C4-2B (cell line): ENCODE measurements at regions not wholly inside any gene's neighbourhood (a gene's known extent, or its start where the extent isn't known, plus 50 kb on each side); places are given as distances from the start of the nearest gene placed in this dataset.

Experiments used
- ZFX ChIP-seq: fragments of 450-650 bp; IDR thresholded peaks from 2 replicates; pipeline ENCODE4 v1.6.1; 2017
- TF ChIP-seq, protein P1 (sequence below): fragments of 450-650 bp; conservative IDR thresholded peaks from 2 replicates; pipeline ENCODE4 v1.5.1; 2017; ENCODE audit warnings: mild to moderate bottlenecking

DNA sequence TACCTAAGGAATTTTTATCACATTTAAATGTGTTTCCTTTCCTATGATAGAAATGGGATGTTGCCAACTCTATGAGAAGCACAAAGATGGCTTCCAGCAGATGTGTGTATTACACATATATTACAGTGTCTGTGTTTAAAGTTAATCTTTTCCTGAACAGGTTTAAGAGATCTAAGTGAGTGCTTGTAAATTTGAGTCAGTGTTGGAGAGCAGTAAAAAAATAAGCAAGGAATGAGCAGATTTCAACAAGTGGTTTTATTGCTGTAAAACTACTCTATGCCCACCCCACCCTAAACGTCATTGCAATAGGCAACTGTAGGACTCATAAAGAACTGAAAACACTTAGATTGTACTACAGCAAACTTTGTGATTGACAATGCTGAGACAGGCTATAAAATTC lies 248.7 kb downstream of the KLF5 start:
- TF ChIP-seq, protein P1, sequence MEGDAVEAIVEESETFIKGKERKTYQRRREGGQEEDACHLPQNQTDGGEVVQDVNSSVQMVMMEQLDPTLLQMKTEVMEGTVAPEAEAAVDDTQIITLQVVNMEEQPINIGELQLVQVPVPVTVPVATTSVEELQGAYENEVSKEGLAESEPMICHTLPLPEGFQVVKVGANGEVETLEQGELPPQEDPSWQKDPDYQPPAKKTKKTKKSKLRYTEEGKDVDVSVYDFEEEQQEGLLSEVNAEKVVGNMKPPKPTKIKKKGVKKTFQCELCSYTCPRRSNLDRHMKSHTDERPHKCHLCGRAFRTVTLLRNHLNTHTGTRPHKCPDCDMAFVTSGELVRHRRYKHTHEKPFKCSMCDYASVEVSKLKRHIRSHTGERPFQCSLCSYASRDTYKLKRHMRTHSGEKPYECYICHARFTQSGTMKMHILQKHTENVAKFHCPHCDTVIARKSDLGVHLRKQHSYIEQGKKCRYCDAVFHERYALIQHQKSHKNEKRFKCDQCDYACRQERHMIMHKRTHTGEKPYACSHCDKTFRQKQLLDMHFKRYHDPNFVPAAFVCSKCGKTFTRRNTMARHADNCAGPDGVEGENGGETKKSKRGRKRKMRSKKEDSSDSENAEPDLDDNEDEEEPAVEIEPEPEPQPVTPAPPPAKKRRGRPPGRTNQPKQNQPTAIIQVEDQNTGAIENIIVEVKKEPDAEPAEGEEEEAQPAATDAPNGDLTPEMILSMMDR, result no peak
- TF ChIP-seq ZFX, result no peak
